Activated CD4-positive, alpha-beta T cell treated with anti-CD3 and anti-CD28 coated beads, Interleukin-2, amount 10 ng/mL, durations not matched to agents 24 days and 14 days (primary cell): ENCODE measurements at regions not wholly inside any gene's neighbourhood (a gene's known extent, or its start where the extent isn't known, plus 50 kb on each side); places are given as distances from the start of the nearest gene placed in this dataset.
"Not testable (repeated sequence)": the region's sequence is repeated elsewhere in the genome, so short reads cannot be mapped to it uniquely, and the experiment has no call there.

Source experiments
- DNase-seq: peaks from one replicate; pipeline ENCODE4 v3.0.0; 2022
- H3K27ac Mint-ChIP-seq: one replicate; pipeline ENCODE4 v1.8.0; 2022; ENCODE audit warnings: mild to moderate bottlenecking, mixed read lengths
- H3K27me3 Mint-ChIP-seq: one replicate; pipeline ENCODE4 v1.8.0; 2022; ENCODE audit warnings: mixed read lengths
- H3K36me3 Mint-ChIP-seq: one replicate; pipeline ENCODE4 v1.8.0; 2022; ENCODE audit warnings: low read depth, mild to moderate bottlenecking, mixed read lengths
- H3K4me1 Mint-ChIP-seq: one replicate; pipeline ENCODE4 v1.8.0; 2021; ENCODE audit warnings: mixed read lengths
- H3K4me3 Mint-ChIP-seq: one replicate; pipeline ENCODE4 v1.8.0; 2022; ENCODE audit warnings: mild to moderate bottlenecking, moderate library complexity, mixed read lengths
- H3K9me3 Mint-ChIP-seq: one replicate; pipeline ENCODE4 v1.8.0; 2021; ENCODE audit warnings: mixed read lengths
- intact Hi-C: fragments of 100-400 bp; cut with micrococcal nuclease; formaldehyde crosslinking; loops from one replicate; pipeline ENCODE4 v1.15.1; 2023

- intact Hi-C loops = no loop called here
- no peak overlapping the region for H3K27ac Mint-ChIP-seq
Measured at GRCh38 chr7:32661501-32661900, 166.2 kb downstream of the AVL9 start.

DNA sequence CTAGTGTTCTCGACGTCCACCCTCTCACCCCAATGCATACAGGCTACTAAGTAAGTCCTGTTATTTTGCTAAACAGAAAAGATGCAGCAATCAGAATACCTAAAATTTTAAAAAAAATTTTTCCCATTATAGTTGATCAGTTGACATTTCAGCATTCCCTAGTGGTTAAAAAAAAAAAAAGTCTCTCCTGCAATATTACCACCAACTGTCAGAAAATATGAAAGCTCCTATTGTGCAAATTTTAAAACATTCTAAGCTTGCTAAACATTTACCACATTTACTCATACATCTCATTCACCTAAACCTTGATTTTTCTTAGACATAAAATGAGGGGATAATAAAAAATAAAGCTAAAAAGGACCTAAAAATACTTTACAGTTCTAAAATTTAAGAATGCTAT lies 165.6 kb downstream of the AVL9 start:
- H3K4me1 Mint-ChIP-seq = no peaks in the 10 kb centered on the region
- no peak for DNase-seq
- H3K27ac Mint-ChIP-seq = no peak overlapping the region
- H3K4me3 Mint-ChIP-seq = no peak overlapping the region
- H3K36me3 Mint-ChIP-seq = no peaks in the 10 kb centered on the region
- H3K9me3 Mint-ChIP-seq = no peaks in the 10 kb centered on the region
- peaks cover 23% of the 10 kb centered on the region for H3K27me3 Mint-ChIP-seq
- intact Hi-C loops = no loop called here

More at GRCh38 chr7:32661501-32661900, 166.2 kb downstream of the AVL9 start:
- no peak overlapping the region for H3K4me3 Mint-ChIP-seq
- no peaks in the 10 kb centered on the region for H3K9me3 Mint-ChIP-seq
- H3K27me3 Mint-ChIP-seq = peaks cover 24% of the 10 kb centered on the region
- no peak for DNase-seq
- H3K4me1 Mint-ChIP-seq = no peaks in the 10 kb centered on the region
- H3K36me3 Mint-ChIP-seq = no peaks in the 10 kb centered on the region

GRCh38 chr7:32659853-32660252 lies 164.6 kb downstream of the AVL9 start:
- intact Hi-C loops = no loop called here
- Mint-ChIP-seq H3K27ac (no peak overlapping the region), H3K9me3 (no peaks in the 10 kb centered on the region), H3K36me3 (no peaks in the 10 kb centered on the region), H3K4me1 (no peaks in the 10 kb centered on the region), H3K27me3 (peaks cover 20% of the 10 kb centered on the region), H3K4me3 (no peak overlapping the region)
- DNase-seq = no peak

GRCh38 chr7:32658467-32658869 lies 163.2 kb downstream of the AVL9 start:
- DNase-seq = no peak
- no peaks in the 10 kb centered on the region for H3K4me1 Mint-ChIP-seq
- peaks cover 16% of the 10 kb centered on the region for H3K27me3 Mint-ChIP-seq
- no peak overlapping the region for H3K4me3 Mint-ChIP-seq
- H3K36me3 Mint-ChIP-seq = no peaks in the 10 kb centered on the region
- intact Hi-C loops = no loop called here
- no peaks in the 10 kb centered on the region for H3K9me3 Mint-ChIP-seq
- H3K27ac Mint-ChIP-seq = no peak overlapping the region

DNA sequence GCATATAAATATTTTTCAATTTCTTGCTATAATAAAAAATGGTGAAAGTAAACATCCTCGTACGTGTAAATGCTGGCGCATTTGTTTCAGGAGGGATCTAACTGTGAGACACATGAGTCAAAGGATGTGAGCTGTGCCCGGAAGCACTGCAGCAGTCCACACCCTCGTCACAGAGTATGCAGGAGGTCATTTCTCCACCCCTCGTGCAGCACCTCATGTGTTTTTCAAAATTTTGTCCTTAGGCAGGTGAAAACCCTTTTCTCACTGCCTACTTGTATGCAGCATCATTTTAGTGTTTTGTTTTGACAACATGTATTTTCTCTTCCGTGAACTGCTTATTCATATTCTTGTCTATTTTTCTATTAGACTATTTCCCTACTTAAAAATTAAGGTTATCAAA lies 162.7 kb downstream of the AVL9 start:
- H3K27ac Mint-ChIP-seq = no peak overlapping the region
- DNase-seq = no peak
- H3K4me3 Mint-ChIP-seq = no peak overlapping the region
- no peaks in the 10 kb centered on the region for H3K4me1 Mint-ChIP-seq
- peaks cover 12% of the 10 kb centered on the region for H3K27me3 Mint-ChIP-seq
- H3K36me3 Mint-ChIP-seq = no peaks in the 10 kb centered on the region
- intact Hi-C loops = no loop called here
- no peaks in the 10 kb centered on the region for H3K9me3 Mint-ChIP-seq

DNA sequence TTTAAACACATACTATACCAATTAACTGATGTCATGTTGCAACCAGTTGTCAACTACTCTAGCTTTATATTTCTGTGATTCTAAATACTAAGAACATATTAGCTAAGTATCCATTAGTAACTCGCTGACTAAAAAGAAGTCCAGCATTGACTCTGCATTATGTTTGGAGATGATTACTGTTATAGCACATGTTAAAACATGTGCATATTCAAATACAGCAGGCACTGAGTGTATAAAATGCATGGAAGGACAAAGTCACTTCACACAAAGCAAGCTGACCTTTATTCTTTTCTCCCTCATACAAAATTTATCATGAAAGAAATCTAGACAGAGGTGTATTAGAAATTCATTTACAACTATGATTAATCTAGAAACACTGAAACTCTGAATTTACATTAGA lies 159.3 kb downstream of the AVL9 start:
- DNase-seq, H3K4me3 Mint-ChIP-seq, H3K36me3 Mint-ChIP-seq, intact Hi-C loops, H3K9me3 Mint-ChIP-seq, H3K27ac Mint-ChIP-seq, H3K4me1 Mint-ChIP-seq: not testable (repeated sequence)
- peaks cover 21% of the 10 kb centered on the region for H3K27me3 Mint-ChIP-seq

- peaks cover 36% of the 10 kb centered on the region for H3K27me3 Mint-ChIP-seq
- intact Hi-C loops, H3K4me1 Mint-ChIP-seq, H3K9me3 Mint-ChIP-seq, H3K36me3 Mint-ChIP-seq, DNase-seq, H3K27ac Mint-ChIP-seq, H3K4me3 Mint-ChIP-seq: not testable (repeated sequence)
Measured at GRCh38 chr7:32650356-32650755, 155.1 kb downstream of the AVL9 start.

- no peak overlapping the region for H3K4me3 Mint-ChIP-seq
- H3K9me3 Mint-ChIP-seq = no peaks in the 10 kb centered on the region
- no peaks in the 10 kb centered on the region for H3K4me1 Mint-ChIP-seq
- H3K36me3 Mint-ChIP-seq = no peaks in the 10 kb centered on the region
- no peak for DNase-seq
- peaks cover 36% of the 10 kb centered on the region for H3K27me3 Mint-ChIP-seq
- intact Hi-C loops = no loop called here
- no peak overlapping the region for H3K27ac Mint-ChIP-seq
Measured at GRCh38 chr7:32648408-32649156, 153.3 kb downstream of the AVL9 start.

DNA sequence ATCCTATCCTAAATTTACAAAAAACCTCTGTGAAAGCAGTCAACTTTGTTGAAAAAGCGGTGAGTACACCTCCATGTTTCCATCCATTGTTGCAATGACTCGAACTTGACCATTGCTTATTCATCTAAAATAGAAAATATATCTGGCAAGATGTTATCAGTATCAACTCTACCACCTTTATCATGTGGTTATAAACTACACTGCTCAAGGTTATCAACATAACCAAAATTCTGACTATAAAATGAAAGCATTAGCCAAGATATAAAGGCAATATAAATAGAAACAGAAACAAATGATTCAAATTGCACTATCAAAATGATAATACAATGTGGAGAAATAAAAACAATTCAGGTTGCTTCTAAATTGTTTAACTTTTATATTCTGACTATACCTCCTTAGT lies 150.0 kb downstream of the AVL9 start:
- H3K4me3 Mint-ChIP-seq, H3K36me3 Mint-ChIP-seq, H3K9me3 Mint-ChIP-seq, H3K4me1 Mint-ChIP-seq, DNase-seq, H3K27ac Mint-ChIP-seq, intact Hi-C loops: not testable (repeated sequence)
- peaks cover 27% of the 10 kb centered on the region for H3K27me3 Mint-ChIP-seq

DNA sequence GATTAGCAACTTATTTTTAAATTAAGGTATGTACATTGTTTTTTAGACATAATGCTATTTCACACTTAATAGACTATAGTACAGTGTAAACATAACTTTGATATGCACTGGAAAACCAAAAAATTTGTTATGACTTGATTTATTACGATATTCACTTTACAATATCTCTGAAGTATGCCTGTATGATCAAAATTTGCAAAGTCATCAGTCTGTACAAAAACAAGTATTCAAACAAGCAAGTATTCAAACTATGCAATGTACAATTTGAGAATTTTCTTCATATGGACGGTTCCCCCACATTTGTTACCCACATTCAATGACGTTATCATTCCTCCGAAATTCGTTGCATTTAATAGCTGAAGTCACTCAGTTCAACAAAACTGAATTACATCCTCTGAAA lies 147.9 kb downstream of the AVL9 start:
- H3K9me3 Mint-ChIP-seq = no peaks in the 10 kb centered on the region
- H3K36me3 Mint-ChIP-seq = no peaks in the 10 kb centered on the region
- no peak overlapping the region for H3K4me3 Mint-ChIP-seq
- DNase-seq = no peak
- intact Hi-C loops = no loop called here
- peaks cover 3% of the 10 kb centered on the region for H3K4me1 Mint-ChIP-seq
- peaks cover 15% of the 10 kb centered on the region for H3K27me3 Mint-ChIP-seq
- no peak overlapping the region for H3K27ac Mint-ChIP-seq

DNA sequence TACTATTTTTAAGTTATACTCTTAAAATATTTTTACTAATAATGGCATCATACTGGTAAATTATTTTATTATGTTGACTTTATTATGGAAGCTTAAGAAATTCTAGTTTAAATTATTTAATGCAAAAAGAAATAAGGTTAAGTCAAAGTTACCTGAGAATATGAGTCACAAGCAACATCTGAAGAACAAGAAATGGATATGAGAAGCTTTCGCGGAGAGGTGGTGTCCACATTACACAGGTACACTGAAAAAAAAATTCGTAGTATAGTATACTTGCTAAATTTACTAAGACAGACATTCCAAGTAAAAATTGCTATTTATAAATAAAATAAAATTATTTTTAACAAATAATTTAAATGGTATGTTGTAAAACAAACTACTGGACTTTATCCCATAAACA lies 143.8 kb downstream of the AVL9 start:
- H3K4me1 Mint-ChIP-seq = peaks cover 3% of the 10 kb centered on the region
- H3K27ac Mint-ChIP-seq = no peak overlapping the region
- H3K27me3 Mint-ChIP-seq = peaks cover 6% of the 10 kb centered on the region
- no peak for DNase-seq
- intact Hi-C loops = no loop called here
- no peaks in the 10 kb centered on the region for H3K36me3 Mint-ChIP-seq
- no peak overlapping the region for H3K4me3 Mint-ChIP-seq
- no peaks in the 10 kb centered on the region for H3K9me3 Mint-ChIP-seq

DNA sequence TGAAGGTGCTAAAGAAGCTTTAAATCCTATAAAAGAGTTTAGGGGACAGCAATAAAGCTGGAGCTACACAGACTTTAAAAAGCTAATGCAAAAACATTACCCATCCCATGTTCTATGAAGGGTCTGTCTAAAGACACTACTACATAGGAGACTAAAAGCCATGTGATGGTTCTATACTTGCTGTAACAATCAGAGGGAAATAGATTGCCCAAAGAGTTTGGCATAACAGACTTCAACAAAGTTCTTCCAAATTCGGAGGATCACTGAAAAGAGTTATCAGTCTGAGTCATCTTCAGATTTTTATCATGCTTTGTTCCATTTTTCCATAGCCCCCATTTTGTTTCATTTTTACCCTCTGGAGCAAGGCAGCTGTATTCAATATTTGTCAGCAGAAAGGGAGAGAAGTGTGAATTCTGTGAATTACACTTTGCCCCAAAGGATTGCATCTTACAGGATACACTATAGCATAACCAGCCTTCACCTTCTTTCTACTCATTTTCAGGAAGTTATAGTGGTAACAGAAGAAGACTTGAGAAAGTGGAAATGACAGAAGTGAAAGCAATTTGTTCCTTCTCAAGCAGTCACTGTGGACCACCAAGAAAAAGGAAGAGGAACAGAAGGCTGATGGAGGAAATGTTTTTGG lies 143.3 kb downstream of the AVL9 start:
- H3K27ac Mint-ChIP-seq, H3K4me3 Mint-ChIP-seq, H3K36me3 Mint-ChIP-seq, H3K4me1 Mint-ChIP-seq, H3K27me3 Mint-ChIP-seq, H3K9me3 Mint-ChIP-seq, intact Hi-C loops, DNase-seq: not testable (repeated sequence)
